ENCODE measurements at regions not wholly inside any gene's neighbourhood (a gene's known extent, or its start where the extent isn't known, plus 50 kb on each side); places are given as distances from the start of the nearest gene placed in this dataset.

- no peaks in the 10 kb centered on the region for H3K27me3 Mint-ChIP-seq
- H3K79me2 ChIP-seq (ENCODE audit: control insufficient read depth, insufficient read depth, low read length) = no peaks in the 10 kb centered on the region
- no peak overlapping the region for H3K9ac ChIP-seq (ENCODE audit: low read length)
- H3K4me1 Mint-ChIP-seq = no peaks in the 10 kb centered on the region
- intact Hi-C loops (cut with micrococcal nuclease) = no loop called here
- no peak overlapping the region for H3K27ac ChIP-seq (ENCODE audit: low read length in 2 of 2)
- no peaks in the 10 kb centered on the region for H4K20me1 ChIP-seq (ENCODE audit: control insufficient read depth, insufficient read depth, low read length, poor library complexity, severe bottlenecking)
- H3K27ac Mint-ChIP-seq = no peak overlapping the region
- H3K4me3 ChIP-seq (ENCODE audit: control extremely low read depth in 1 of 5, extremely low read depth in 1 of 5, insufficient read depth in 1 of 5, low read depth in 2 of 5, low read length in 4 of 5) = no peak overlapping the region
- CTCF ChIA-PET = no interaction called here
- H3K4me2 ChIP-seq (replicated peaks; ENCODE audit: low read depth, low read length, poor library complexity, severe bottlenecking) = no peak overlapping the region
- TF ChIP-seq EZH2 (IDR thresholded peaks at IDR 0.05; ENCODE audit: borderline replicate concordance, insufficient read depth, low read depth, low read length, poor library complexity, severe bottlenecking) = no peak
- TF ChIP-seq CTCF (IDR thresholded peaks at IDR 0.05) = no peak
- no peaks in the 10 kb centered on the region for H3K9me3 ChIP-seq (ENCODE audit: control extremely low read depth in 1 of 3, control insufficient read depth in 2 of 3, insufficient read depth in 1 of 3, low read length in 2 of 3)
- H3K27me3 ChIP-seq (replicated peaks in 1 of 4; ENCODE audit: control extremely low read depth in 1 of 4, control insufficient read depth in 3 of 4, insufficient read depth in 4 of 4, low read length in 3 of 4) = no peaks in the 10 kb centered on the region
- DNase-seq (no peak), ATAC-seq (ENCODE audit: low read depth) (no peak)
- H3K4me1 ChIP-seq (ENCODE audit: control insufficient read depth in 2 of 2, insufficient read depth in 2 of 2, low read length in 2 of 2) = no peaks in the 10 kb centered on the region
- no peak overlapping the region for H3K4me3 Mint-ChIP-seq
- peaks cover under 1% of the 10 kb centered on the region for H3K9me3 Mint-ChIP-seq (ENCODE audit: insufficient read depth)
- POLR2A ChIA-PET = no interaction called here
- H3K36me3 ChIP-seq (replicated peaks in 1 of 2; ENCODE audit: control extremely low read depth in 1 of 2, control insufficient read depth in 1 of 2, extremely low read depth in 1 of 2, insufficient read depth in 2 of 2, low read length in 1 of 2) = no peaks in the 10 kb centered on the region
- no peak overlapping the region for H2AFZ ChIP-seq (ENCODE audit: insufficient read depth, low read depth, low read length, poor library complexity, severe bottlenecking)
These were observed 76.4 kb upstream of the FOXG1 start for GRCh38 chr14:28690029-28690692.

- H3K9me3 Mint-ChIP-seq (ENCODE audit: insufficient read depth) = peaks cover 4% of the 10 kb centered on the region
These were observed 71.5 kb upstream of the FOXG1 start for GRCh38 chr14:28695109-28695508.

More at GRCh38 chr14:28695109-28695508, 71.5 kb upstream of the FOXG1 start:
- no peak overlapping the region for H2AFZ ChIP-seq (ENCODE audit: insufficient read depth, low read depth, low read length, poor library complexity, severe bottlenecking)
- no peaks in the 10 kb centered on the region for H3K79me2 ChIP-seq (ENCODE audit: control insufficient read depth, insufficient read depth, low read length)
- intact Hi-C loops (cut with micrococcal nuclease) = no loop called here
- Mint-ChIP-seq H3K4me3 (no peak overlapping the region), H3K27me3 (no peaks in the 10 kb centered on the region), H3K27ac (no peak overlapping the region), H3K4me1 (no peaks in the 10 kb centered on the region)
- no peak for ATAC-seq (ENCODE audit: low read depth)
- no peaks in the 10 kb centered on the region for H3K36me3 ChIP-seq (replicated peaks in 1 of 2; ENCODE audit: control extremely low read depth in 1 of 2, control insufficient read depth in 1 of 2, extremely low read depth in 1 of 2, insufficient read depth in 2 of 2, low read length in 1 of 2)
- H3K27me3 ChIP-seq (replicated peaks in 1 of 4; ENCODE audit: control extremely low read depth in 1 of 4, control insufficient read depth in 3 of 4, insufficient read depth in 4 of 4, low read length in 3 of 4) = no peaks in the 10 kb centered on the region
- H3K9ac ChIP-seq (ENCODE audit: low read length) = no peak overlapping the region
- H3K4me2 ChIP-seq (replicated peaks; ENCODE audit: low read depth, low read length, poor library complexity, severe bottlenecking) = no peak overlapping the region
- H3K27ac ChIP-seq (ENCODE audit: low read length in 2 of 2) = no peak overlapping the region
- POLR2A ChIA-PET = no interaction called here
- H3K9me3 ChIP-seq (ENCODE audit: control extremely low read depth in 1 of 3, control insufficient read depth in 2 of 3, insufficient read depth in 1 of 3, low read length in 2 of 3) = peaks cover 0 to 3% (median 1%) of the 10 kb centered on the region in 3 donors
- DNase-seq = no peak
- H3K4me3 ChIP-seq (ENCODE audit: control extremely low read depth in 1 of 5, extremely low read depth in 1 of 5, insufficient read depth in 1 of 5, low read depth in 2 of 5, low read length in 4 of 5) = no peak overlapping the region
- TF ChIP-seq CTCF (IDR thresholded peaks at IDR 0.05) (no peak), EZH2 (IDR thresholded peaks at IDR 0.05; ENCODE audit: borderline replicate concordance, insufficient read depth, low read depth, low read length, poor library complexity, severe bottlenecking) (no peak)
- no peaks in the 10 kb centered on the region for H3K4me1 ChIP-seq (ENCODE audit: control insufficient read depth in 2 of 2, insufficient read depth in 2 of 2, low read length in 2 of 2)
- no peaks in the 10 kb centered on the region for H4K20me1 ChIP-seq (ENCODE audit: control insufficient read depth, insufficient read depth, low read length, poor library complexity, severe bottlenecking)
- CTCF ChIA-PET = no interaction called here
